ENCODE measurements at regions not wholly inside any gene's neighbourhood (a gene's known extent, or its start where the extent isn't known, plus 50 kb on each side); places are given as distances from the start of the nearest gene placed in this dataset.
"Not testable (repeated sequence)": the region's sequence is repeated elsewhere in the genome, so short reads cannot be mapped to it uniquely, and the experiment has no call there.

- peak; percentile 64 for DNase-seq
Measured at GRCh38 chr14:53855574-53855973, 101.1 kb downstream of the BMP4 start.

GRCh38 chr14:53855127-53855526, 101.5 kb downstream of the BMP4 start:
- peak; percentile 42 for DNase-seq

GRCh38 chr14:53851394-53852090, 105.1 kb downstream of the BMP4 start:
- no peak for DNase-seq

GRCh38 chr14:53850714-53851296, 105.8 kb downstream of the BMP4 start:
- DNase-seq, result peak; percentile 28

GRCh38 chr14:53849549-53849948, 107.1 kb downstream of the BMP4 start:
- DNase-seq, result no peak

GRCh38 chr14:53848854-53849253, 107.8 kb downstream of the BMP4 start:
- DNase-seq, result no peak

GRCh38 chr14:53847881-53848280, 108.7 kb downstream of the BMP4 start:
- no peak for DNase-seq

GRCh38 chr14:53847057-53847456, 109.6 kb downstream of the BMP4 start:
- DNase-seq, result no peak

GRCh38 chr14:53845813-53846693, 110.6 kb downstream of the BMP4 start:
- peak; percentile 16 for DNase-seq

- no peak for DNase-seq
Measured at GRCh38 chr14:53842938-53843337, 113.7 kb downstream of the BMP4 start.

GRCh38 chr14:53841109-53842099, 115.2 kb downstream of the BMP4 start:
- peak; percentile 70 for DNase-seq

GRCh38 chr14:53840444-53840843, 116.2 kb downstream of the BMP4 start:
- peak; percentile 92 for DNase-seq

GRCh38 chr14:53838374-53838773, 118.3 kb downstream of the BMP4 start:
- DNase-seq, result no peak

GRCh38 chr14:53837656-53838055, 119.0 kb downstream of the BMP4 start:
- not testable (repeated sequence) for DNase-seq

- DNase-seq, result no peak
Measured at GRCh38 chr14:53836551-53836950, 120.1 kb downstream of the BMP4 start.

GRCh38 chr14:53828820-53829219, 127.8 kb downstream of the BMP4 start:
- DNase-seq, result no peak

- no peak for DNase-seq
Measured at GRCh38 chr14:53824061-53824460, 132.6 kb downstream of the BMP4 start.

GRCh38 chr14:53814392-53814791, 142.2 kb downstream of the BMP4 start:
- DNase-seq, result no peak

- no peak for DNase-seq
Measured at GRCh38 chr14:53810221-53810620, 146.4 kb downstream of the BMP4 start.

GRCh38 chr14:53808042-53808441, 148.6 kb downstream of the BMP4 start:
- DNase-seq, result no peak

- DNase-seq, result no peak
Measured at GRCh38 chr14:53807542-53807941, 149.1 kb downstream of the BMP4 start.

GRCh38 chr14:53807108-53807507, 149.5 kb downstream of the BMP4 start:
- DNase-seq, result no peak

GRCh38 chr14:53796734-53797133, 159.9 kb downstream of the BMP4 start:
- DNase-seq, result peak; percentile 19

Measured in DMS53 (cell line).